ENCODE measurements at regions not wholly inside any gene's neighbourhood (a gene's known extent, or its start where the extent isn't known, plus 50 kb on each side); places are given as distances from the start of the nearest gene placed in this dataset.

DNA sequence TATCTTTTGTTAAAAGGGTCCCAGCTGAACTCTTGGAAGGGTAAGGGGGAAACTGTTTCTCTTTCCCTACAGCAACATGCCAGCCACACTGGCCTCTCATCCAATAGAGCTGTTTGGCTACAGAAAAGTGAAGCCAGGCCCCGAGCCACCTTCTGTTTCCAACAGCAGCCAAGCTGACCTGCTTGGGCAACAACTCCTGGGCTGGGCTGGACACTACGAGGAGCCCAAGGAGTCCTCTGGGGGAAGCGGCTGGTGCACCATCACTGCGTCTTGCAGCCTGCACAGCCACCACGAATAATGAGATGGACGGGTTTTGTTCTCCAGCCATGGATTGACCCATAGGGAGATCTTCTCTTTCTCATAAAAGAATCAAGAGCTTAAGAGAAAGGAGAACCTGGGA, 624.9 kb downstream of the NPHP4 start:
- no peak for DNase-seq (ENCODE audit: low read depth)
- no peak overlapping the region for H3K4me3 ChIP-seq (ENCODE audit: low read depth, low read length)

DNA sequence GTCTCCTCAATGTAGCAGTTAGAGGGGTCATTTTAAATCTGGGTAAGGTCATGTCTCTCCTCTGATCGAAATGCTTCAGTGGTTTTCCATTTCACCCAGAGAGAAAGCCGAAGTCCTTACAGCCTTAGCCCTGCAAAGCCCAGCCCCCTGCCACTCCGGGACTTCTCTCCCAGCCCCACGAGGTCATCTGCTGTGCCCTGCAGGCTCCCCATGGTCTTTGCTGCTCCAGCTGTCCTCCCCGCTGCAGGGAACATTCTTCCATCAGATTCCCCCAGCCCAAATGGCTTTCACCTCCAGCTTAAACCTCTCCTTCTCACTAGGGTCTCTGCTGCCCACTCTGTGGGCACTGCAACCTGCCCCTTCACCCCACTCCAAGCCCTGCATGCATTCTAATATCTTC, 626.5 kb downstream of the NPHP4 start:
- no peak for DNase-seq (ENCODE audit: low read depth)
- H3K4me3 ChIP-seq (ENCODE audit: low read depth, low read length) = no peak overlapping the region

DNA sequence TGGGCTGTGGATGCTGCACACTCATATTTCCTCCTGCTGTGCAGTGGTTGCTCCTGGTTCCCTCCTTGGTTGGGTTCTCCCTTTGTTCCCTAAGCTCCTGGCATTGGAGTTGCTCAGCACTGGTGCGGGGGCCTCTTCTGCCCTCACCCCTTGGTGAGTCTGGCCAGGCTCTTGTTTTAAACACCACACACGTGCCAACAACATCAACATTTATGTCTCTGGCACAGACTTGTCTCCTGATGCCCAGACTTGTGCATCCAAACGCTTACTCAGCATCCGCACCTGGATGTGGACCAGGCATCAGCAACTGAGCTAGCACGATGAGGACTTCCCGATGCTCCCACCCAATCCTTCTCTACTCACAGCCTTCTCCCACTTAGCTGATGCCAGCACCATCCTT, 627.6 kb downstream of the NPHP4 start:
- no peak overlapping the region for H3K4me3 ChIP-seq (ENCODE audit: low read depth, low read length)
- no peak for DNase-seq (ENCODE audit: low read depth)

DNA sequence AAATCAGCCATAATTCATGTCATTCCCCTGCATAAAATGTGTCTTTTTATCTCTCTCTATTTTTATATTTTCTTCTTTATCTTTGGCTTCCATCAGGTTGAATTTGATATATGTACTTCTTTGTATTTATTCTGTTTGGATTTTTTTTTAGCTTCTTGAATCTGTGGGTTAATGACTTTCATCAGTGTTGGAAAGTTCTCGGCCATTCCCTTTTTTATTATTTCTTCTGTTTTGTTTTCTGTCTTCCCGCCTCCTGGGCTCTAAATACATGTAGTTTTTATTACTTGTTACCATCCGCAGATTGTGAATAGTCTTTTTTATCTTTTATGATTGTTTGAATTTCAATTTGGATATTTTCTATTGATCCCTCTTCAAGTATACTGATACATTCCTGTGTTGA, 637.5 kb downstream of the NPHP4 start:
- H3K4me3 ChIP-seq (ENCODE audit: low read depth, low read length) = no peak overlapping the region
- DNase-seq (ENCODE audit: low read depth) = no peak

DNA sequence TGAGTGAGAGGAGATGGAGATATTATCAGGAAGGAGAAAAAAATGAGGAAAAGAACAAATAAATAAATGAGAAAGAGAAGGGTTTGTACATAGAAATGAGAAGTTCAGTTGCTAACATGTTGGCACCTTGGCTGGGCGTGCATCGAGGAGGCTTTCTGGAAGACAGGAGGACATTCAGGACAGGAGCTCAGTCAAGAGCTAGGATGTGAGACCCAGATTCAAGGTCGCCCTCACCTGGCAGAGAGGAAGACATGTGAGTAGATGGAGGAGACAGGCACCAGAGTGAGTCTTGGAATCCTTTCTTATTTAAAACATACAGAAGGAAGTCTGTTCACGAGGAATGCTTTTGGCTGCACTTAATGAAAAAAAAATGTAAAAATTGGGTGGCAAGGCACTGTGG, 640.9 kb downstream of the NPHP4 start:
- DNase-seq (ENCODE audit: low read depth) = no peak
- H3K4me3 ChIP-seq (ENCODE audit: low read depth, low read length) = no peak overlapping the region

DNA sequence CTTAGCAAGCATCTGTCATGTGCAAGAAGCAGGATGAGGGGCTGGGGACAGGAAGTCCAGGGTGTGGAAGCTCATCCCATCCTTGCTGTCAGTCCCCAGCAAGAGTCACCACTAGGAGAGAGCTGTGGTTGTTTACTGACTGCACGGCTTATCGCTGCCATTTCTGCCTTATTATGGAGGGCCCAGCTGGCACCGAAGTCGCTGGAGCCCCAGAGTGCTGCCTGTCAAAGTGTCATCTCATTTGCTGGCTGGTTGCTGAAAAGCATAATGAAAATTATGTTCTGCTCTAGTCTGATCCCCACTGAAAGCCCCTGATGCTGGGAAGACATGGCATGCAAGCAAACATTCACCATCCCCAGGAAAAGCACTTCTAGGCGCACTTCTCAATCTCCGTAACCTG, 642.7 kb downstream of the NPHP4 start:
- no peak for DNase-seq (ENCODE audit: low read depth)
- no peak overlapping the region for H3K4me3 ChIP-seq (ENCODE audit: low read depth, low read length)

DNA sequence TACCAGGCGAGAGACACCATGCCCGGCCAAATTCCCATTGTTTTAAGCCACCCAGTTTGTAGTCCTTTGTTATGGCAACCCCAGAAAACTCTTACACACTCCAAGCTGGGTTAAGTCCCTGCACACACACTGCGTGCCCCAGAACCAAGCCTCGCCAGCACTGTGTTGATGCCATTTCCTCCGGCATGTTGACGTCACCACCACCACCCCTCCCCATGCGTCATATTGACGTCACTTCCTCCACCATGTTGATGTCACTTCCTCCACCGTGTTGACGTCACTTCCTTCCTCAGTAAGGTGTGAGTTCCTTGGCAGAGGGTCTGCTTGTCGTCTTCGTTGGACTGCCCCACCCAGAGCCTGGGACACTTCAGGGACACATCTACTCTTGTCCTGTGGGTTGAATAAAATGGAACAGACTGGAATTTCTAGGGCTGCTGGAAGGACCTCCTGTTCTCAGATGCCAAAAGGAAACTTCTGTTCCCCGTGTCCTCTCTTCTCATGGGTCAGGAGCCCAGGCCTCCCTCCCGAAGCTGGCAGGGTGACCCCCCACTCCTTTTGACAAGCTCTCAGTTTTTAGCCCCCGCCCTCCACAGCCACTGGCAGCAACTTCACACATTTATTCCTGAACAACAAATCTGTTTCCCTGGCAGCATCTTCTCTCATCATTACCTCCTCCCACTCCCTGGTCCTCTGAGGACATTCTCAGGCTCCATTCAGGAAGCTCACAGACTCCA, 643.3 kb downstream of the NPHP4 start:
- no peak overlapping the region for H3K4me3 ChIP-seq (ENCODE audit: low read depth, low read length)
- DNase-seq (ENCODE audit: low read depth) = no peak

DNA sequence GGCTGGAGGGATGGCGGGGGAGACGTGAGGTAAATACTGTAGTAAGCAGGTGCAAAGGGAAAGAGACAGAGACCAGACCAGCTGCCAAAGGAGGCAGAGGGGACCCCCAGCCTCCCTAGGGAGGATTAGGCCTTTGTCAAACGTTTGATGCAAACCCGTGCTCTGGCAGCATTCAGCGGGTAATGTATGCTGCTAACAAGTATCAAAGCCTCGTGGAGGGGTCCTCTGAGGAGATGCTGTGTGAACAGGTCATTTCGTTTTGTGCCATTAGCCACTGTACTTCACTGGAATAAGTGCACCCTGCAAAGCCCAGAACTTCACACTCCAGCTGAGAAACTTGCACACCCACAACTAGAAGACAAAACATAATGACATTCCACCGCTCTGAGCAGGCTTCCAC, 644.5 kb downstream of the NPHP4 start:
- H3K4me3 ChIP-seq (ENCODE audit: low read depth, low read length) = no peak overlapping the region
- DNase-seq (ENCODE audit: low read depth) = no peak

DNA sequence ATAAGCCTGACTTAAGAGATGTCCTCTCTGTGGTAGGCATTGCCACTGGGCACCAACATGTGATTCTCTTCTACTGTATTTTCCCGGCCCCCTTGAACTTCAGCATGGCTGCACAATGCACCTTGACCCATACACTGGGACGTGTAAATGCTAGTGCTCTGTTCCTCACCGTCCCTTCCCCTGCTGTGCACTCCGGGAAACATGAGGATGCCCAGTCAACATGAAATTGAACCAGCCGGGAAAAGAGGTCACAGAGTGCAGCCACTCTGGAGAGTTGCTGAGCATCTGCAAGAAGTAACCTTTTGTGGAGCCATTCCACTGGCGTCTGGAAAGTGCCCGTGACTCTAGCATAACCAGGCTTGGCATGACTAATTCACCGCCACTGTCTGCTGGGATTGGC, 646.7 kb downstream of the NPHP4 start:
- DNase-seq (ENCODE audit: low read depth) = no peak
- no peak overlapping the region for H3K4me3 ChIP-seq (ENCODE audit: low read depth, low read length)

DNA sequence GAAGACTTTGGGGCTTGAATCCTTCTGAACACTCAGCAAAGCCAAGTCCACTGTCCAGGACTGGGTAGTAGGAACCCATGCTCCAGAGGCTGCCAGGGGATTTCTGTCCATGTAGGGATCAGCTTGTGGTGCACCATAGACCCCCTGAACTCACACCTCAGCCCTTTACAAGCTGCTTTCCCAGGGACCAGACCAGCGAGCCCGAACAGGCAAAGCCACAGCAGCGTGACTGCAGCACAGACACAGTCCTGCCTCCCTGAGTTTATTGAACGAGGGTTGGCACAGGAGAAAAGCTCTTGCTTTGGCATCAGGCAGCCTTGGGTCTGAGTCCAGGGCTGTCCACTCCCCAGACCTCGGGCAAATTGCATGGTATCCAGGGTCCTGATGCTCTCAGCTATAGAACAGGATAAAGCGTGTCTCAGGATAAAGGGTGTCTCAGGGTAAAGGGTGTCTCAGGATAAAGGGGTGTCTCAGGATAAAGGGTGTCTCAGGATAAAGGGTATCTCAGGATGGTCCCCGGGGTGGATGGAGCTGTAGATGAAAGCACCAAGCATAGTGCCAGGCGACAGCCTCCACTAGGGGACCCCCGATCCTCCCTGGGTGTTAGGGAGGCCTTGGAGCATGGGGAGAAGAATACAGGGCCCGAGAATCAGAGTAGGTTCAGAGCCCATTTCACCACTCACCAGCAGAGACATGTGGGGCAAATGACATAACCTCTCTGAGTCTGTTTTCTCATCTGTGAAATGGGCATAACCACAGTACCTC, 648.8 kb downstream of the NPHP4 start:
- DNase-seq (ENCODE audit: low read depth) = no peak
- no peak overlapping the region for H3K4me3 ChIP-seq (ENCODE audit: low read depth, low read length)

DNA sequence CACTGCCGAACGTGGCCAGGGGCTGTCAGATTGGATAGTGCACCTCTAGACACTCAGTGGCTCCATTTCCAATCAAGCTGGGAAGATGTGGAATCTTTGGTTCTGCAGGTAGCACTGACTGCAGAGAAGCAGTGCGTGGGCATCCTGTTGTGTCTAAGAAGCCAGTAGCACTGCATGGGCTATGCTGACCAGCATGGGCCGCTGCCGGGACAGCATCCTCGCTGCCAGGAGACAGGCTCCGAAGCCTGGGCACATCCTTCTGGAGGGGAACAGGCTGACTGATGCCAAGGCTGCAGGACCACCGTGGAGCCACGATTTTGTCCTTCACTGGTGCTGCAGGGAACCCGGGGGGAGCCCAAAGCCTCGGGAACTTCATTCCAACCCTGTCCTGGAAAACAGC, 649.4 kb downstream of the NPHP4 start:
- DNase-seq (ENCODE audit: low read depth) = no peak
- H3K4me3 ChIP-seq (ENCODE audit: low read depth, low read length) = no peak overlapping the region

DNA sequence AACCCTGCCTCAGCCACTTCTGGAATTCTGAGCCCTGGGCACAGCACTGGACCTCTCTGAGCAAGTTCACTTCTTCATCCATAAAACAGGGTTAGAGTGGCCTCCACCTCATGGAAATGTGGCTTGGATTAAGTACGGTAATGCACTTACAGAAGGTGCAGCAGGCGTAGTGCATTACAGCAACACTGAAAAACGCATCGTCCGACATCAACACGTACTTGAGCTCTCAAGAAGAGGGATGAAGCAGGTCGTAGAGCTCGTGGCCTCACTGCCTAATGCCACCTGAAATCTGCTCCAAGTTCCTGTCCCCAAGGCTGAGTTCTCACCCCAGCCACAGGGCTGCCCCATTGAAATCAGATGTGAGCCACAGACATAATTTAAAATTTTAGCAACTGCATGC, 650.1 kb downstream of the NPHP4 start:
- no peak overlapping the region for H3K4me3 ChIP-seq (ENCODE audit: low read depth, low read length)
- no peak for DNase-seq (ENCODE audit: low read depth)

DNA sequence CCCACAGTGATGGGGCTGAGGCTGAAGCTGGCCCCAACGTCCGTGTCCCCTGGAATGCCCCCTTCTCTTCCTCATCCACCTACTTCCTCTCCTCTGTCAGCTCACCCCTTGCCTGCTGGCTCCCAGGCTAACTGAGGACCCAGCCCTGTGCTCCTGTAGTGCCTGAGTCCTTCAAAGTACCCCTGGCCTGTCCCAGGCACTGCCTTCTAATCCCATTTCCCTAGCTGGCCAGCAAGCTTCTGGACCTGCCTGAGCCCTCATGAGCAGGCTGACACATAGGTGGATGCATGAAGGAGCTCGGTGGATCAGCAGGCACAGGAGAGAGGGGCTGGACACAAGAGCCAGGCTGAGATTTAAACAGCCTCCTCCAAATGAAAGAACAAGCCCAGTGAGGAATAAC, 650.8 kb downstream of the NPHP4 start:
- no peak for DNase-seq (ENCODE audit: low read depth)
- no peak overlapping the region for H3K4me3 ChIP-seq (ENCODE audit: low read depth, low read length)

DNA sequence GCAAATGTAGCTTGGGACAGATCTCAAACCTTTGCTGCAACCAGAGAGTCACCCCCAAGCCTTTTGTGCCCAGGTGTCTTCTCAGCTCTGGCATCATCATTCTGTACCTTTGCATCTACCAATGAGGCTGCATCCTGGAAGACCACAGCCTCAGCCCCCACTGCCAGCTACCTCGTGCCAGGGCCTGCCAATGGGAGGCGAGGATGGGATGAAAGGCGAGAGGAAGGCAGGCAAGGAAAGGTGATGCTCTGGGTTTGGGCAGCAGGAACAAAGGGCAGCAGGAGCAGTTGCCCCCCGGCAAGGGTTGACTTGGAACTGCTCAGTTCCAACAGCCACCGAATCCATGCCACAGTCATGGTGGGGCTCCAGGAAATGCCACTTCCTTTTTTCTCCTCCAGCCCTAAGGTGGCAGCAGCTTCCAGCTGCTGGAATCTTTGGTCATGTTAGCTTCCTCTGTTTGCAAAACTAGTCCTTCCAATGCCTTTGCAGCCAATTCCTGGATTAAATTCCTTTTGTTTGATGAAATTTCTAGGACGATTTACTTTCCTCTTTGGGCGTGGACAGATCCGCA, 651.6 kb downstream of the NPHP4 start:
- no peak for DNase-seq (ENCODE audit: low read depth)
- no peak overlapping the region for H3K4me3 ChIP-seq (ENCODE audit: low read depth, low read length)

DNA sequence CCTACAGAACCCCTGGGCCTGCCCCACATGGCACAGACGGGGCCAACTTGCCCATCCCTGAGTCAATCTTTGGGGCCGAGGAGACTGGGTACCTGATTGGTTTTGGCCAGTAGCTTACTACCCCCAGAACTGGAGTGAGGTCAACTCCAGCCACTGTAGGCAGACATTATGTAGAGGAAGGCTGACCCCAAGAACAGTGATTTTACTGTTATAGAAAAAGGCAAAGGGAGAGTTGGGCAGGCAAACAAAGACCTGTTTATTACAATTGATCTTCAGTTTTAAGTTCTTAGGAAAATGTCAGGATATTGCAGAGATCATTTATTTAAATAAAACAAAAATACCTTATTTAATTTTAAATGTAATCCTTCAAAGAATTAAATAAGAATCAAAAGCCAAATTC, 653.8 kb downstream of the NPHP4 start:
- no peak for DNase-seq (ENCODE audit: low read depth)
- H3K4me3 ChIP-seq (ENCODE audit: low read depth, low read length) = no peak overlapping the region

DNA sequence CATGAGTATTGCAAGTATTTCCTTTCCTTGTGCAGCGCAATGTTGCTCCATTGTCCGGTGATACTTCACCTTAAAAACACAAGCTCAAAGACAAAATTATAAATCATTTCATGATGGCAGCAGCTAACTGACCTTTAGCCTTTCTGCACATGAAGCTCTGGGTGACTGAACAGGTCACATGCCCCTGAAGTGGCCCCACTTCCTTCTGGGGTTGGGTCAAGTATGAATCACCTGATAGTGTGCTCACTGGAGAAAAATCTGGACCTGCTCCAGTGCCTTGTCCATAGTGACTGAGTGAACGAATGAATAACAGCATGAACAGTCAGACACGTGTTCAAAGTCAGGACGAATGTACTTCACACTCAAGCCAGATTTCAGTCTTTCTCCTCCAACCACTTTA, 658.9 kb downstream of the NPHP4 start:
- DNase-seq (ENCODE audit: low read depth) = no peak
- no peak overlapping the region for H3K4me3 ChIP-seq (ENCODE audit: low read depth, low read length)

DNA sequence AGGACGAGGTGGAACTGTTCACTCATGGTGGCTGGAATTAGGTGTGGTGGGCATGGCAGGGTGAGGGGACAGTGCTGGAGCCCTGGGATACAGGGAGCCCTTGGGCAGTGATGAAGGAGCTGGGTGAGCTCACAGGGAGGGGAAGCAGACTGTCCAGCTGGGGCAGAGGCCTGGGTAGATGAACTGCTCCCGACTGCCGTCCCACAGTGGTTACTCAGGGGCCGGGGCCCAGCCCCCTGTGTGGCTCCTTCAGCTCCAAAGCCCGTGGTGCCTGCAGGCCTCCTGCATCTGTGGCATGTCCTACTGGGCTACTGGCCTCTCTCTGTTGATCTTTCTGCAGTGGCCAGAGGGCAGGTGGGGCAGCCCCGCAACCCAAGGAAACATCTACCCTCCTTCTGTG, 661.1 kb downstream of the NPHP4 start:
- H3K4me3 ChIP-seq (ENCODE audit: low read depth, low read length) = no peak overlapping the region
- DNase-seq (ENCODE audit: low read depth) = no peak

DNA sequence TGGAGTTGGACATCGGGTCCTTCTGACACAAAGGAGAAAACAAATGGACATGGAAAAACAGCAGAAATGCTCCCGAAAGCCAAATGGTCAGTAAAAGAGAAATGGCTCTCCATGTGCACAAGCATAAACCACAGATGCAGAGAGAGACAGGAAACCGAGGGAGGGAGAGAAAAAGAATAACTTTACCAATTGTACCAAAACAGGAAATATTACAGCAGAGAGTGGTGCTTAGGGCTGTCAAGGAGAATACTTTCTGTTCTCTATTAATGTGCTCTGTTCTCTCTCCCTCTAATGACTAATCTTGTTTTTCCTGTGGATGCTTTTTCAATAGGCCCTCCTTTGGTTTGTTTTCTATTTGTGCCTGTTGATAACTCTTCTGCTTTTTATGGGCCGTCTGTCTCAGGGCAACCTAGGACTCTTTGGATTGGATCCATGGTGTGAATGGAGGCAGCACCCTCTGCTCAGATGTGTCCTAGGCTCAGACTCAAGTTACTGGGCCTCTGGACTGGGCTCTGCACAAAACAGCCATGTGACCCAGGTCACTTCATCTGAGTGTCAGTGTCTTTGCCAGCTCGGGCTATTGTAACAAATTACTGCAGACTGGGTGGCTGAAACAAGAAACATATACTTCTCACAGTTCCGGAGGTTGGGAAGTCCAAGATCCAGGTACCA, 663.0 kb downstream of the NPHP4 start:
- DNase-seq (ENCODE audit: low read depth) = no peak

DNA sequence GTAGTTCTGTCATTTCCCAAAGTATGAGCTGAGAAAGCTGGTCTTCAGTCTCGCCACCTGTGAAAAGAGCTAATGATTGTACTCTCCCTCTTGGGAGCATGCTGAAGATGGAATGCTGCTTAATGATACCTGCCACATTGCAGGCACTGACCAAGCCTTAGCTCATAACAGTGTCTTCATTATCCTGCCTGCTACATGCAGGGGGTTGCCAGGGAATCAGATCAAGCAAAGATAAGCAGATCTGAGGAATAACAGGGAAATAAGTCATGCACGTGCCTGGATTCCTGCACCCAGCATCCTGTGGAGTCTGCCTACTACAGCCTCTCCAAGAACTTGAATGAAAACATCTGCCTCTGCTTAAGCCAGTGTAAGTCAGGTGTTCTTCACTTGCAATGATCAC, 667.3 kb downstream of the NPHP4 start:
- no peak overlapping the region for H3K4me3 ChIP-seq (ENCODE audit: low read depth, low read length)
- DNase-seq (ENCODE audit: low read depth) = no peak

More for the DNA sequence above, 663.0 kb downstream of the NPHP4 start:
- no peak overlapping the region for H3K4me3 ChIP-seq (ENCODE audit: low read depth, low read length)

DNA sequence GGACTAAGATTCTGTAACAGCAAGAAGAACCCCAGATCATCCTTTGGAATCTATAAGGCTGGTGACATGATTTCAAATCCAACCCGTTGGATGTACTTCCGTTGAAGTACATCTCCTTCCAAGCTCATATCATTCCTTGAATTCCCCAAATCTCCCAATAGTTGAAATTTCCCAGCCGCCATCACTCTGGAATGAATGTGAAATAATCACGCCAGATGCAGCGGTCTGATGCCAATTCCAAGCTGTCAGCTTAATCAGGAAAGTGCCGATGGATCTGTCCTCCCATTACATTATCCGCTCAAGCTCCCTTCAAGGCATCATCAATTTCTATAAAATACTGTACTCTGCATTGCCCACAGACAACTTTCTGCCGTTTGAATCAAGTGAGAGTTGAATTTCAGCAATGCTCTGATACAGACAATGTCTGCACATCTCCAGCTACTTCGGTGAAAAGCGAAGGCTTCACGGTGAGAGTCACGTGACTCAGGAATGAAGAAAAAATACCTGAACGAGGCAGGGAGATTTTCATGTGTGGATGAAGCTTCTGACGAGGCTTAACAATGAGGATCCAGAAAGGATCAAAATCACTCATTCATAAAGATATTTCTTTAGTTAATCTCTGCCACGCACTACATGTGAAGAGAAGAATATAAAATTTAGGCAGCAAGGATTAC, 663.9 kb downstream of the AJAP1 start:
- DNase-seq (ENCODE audit: low read depth) = no peak
- no peak overlapping the region for H3K4me3 ChIP-seq (ENCODE audit: low read depth, low read length)
